GM12873 (cell line): ENCODE measurements at regions not wholly inside any gene's neighbourhood (a gene's known extent, or its start where the extent isn't known, plus 50 kb on each side); places are given as distances from the start of the nearest gene placed in this dataset.

Source experiments
- CTCF ChIP-seq: IDR thresholded peaks from 2 replicates; pipeline ENCODE4 v1.5.1; 2012; ENCODE audit warnings: low read depth, mild to moderate bottlenecking, moderate library complexity, low read length, control low read depth; ENCODE audit not compliant: insufficient read depth; ENCODE audit errors: missing control alignments

GRCh38 chr13:109998684-109999533 lies 212.5 kb upstream of the IRS2 start:
- no peak for TF ChIP-seq CTCF

GRCh38 chr13:109998037-109998436 lies 211.7 kb upstream of the IRS2 start:
- no peak for TF ChIP-seq CTCF

- no peak for TF ChIP-seq CTCF
These were observed 210.1 kb upstream of the IRS2 start for GRCh38 chr13:109996404-109996960.

- no peak for TF ChIP-seq CTCF
These were observed 209.2 kb upstream of the IRS2 start for GRCh38 chr13:109995578-109995977.

GRCh38 chr13:109990296-109990695 lies 203.9 kb upstream of the IRS2 start:
- TF ChIP-seq CTCF: no peak

- no peak for TF ChIP-seq CTCF
These were observed 203.3 kb upstream of the IRS2 start for GRCh38 chr13:109989686-109990085.

- no peak for TF ChIP-seq CTCF
These were observed 202.8 kb upstream of the IRS2 start for GRCh38 chr13:109989155-109989554.
